Osteoblast (primary cell): ENCODE measurements at regions not wholly inside any gene's neighbourhood (a gene's known extent, or its start where the extent isn't known, plus 50 kb on each side); places are given as distances from the start of the nearest gene placed in this dataset.

ENCODE experiments used
- DNase-seq: peaks from one replicate; pipeline ENCODE4 v3.0.0; 2011; ENCODE audit warnings: low spot score, mixed read lengths; ENCODE audit not compliant: insufficient read length; ENCODE audit errors: missing footprints
- H2AFZ ChIP-seq: 2 replicates; pipeline ENCODE4 v1.6.0; 2011; ENCODE audit warnings: mild to moderate bottlenecking, low read length
- H3K27ac ChIP-seq: 2 replicates; pipeline ENCODE4 v1.5.1; 2011; ENCODE audit warnings: mild to moderate bottlenecking, low read depth, low read length, moderate library complexity
- H3K27me3 ChIP-seq: 2 replicates; pipeline ENCODE4 v1.6.0; 2012; ENCODE audit warnings: mild to moderate bottlenecking, control low read depth, inconsistent platforms, low read length, moderate library complexity; ENCODE audit not compliant: insufficient read depth
- H3K36me3 ChIP-seq: 2 replicates; pipeline ENCODE4 v1.5.1; 2011; ENCODE audit warnings: mild to moderate bottlenecking, low read length, control low read depth, moderate library complexity; ENCODE audit not compliant: insufficient read depth
- H3K4me1 ChIP-seq: 2 replicates; pipeline ENCODE4 v1.5.1; 2011; ENCODE audit warnings: mild to moderate bottlenecking, low read length, control low read depth, moderate library complexity; ENCODE audit not compliant: insufficient read depth
- H3K4me2 ChIP-seq: 2 replicates; pipeline ENCODE4 v1.6.0; 2011; ENCODE audit warnings: mild to moderate bottlenecking, low read length; ENCODE audit not compliant: insufficient read depth
- H3K4me3 ChIP-seq: fragments of 200-600 bp; sonication (generic); 3 replicates; pipeline ENCODE4 v1.5.1; 2012; ENCODE audit warnings: mild to moderate bottlenecking, low read length, inconsistent platforms; ENCODE audit not compliant: insufficient read depth
- H3K79me2 ChIP-seq: 2 replicates; pipeline ENCODE4 v1.6.0; 2012; ENCODE audit warnings: mild to moderate bottlenecking, low read length, control low read depth, inconsistent platforms; ENCODE audit not compliant: insufficient read depth
- H3K9me3 ChIP-seq: 2 replicates; pipeline ENCODE4 v1.5.1; 2011; ENCODE audit warnings: low read depth, low read length, control low read depth
- H4K20me1 ChIP-seq: 2 replicates; pipeline ENCODE4 v1.6.0; 2012; ENCODE audit warnings: mild to moderate bottlenecking, low read length, control low read depth; ENCODE audit not compliant: insufficient read depth
- CTCF ChIP-seq: IDR thresholded peaks from 2 replicates; pipeline ENCODE4 v1.5.1; 2011; ENCODE audit warnings: mild to moderate bottlenecking, low read depth, low read length, moderate library complexity; ENCODE audit errors: extremely low read depth

DNA sequence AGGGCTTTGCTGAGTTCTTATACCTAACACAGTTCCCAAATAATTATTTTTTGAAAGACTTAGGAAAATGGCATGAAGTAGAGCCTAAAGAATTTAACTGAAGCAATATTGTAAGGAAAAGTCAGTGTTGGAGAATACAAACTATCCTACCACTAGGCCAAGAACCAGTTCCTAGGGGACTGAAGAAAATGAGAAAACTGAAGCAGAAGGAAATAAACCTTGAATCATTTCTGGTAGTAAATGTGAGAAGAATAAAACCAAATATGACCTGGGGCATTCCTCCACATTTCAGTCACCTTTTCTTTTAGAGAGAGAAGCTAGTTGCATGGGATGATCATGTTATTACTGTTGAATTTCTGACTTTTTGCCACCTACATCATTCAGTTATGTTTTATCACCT, 1393.9 kb upstream of the C9orf72 start:
- H4K20me1 ChIP-seq = no peaks in the 10 kb centered on the region
- no peak for DNase-seq
- H3K9me3 ChIP-seq = no peaks in the 10 kb centered on the region
- H3K79me2 ChIP-seq = no peaks in the 10 kb centered on the region
- no peaks in the 10 kb centered on the region for H3K36me3 ChIP-seq
- no peak overlapping the region for H3K4me2 ChIP-seq
- no peaks in the 10 kb centered on the region for H3K27me3 ChIP-seq
- H3K4me3 ChIP-seq = no peak overlapping the region
- no peak for TF ChIP-seq CTCF
- no peak overlapping the region for H2AFZ ChIP-seq
- no peaks in the 10 kb centered on the region for H3K4me1 ChIP-seq
- H3K27ac ChIP-seq = no peak overlapping the region

DNA sequence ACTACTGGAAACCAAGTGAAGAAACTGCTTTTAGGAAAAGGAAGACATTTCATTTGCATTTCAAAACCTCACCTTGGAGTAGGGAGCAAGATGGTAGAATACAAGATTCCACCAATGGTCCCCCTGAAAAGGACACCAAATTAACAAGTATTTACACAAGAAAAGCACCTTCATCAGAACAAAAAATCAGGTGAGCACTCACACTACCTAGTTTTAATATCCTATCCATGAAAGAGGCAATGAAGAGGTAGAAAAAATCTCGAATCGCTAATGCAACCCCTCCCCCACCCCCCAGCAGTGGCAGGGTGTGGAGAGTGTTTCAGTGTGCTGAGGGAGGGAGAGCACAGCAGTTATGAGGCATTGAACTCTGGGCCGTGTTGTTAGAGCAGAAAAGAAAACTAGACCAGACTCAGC, 1397.0 kb upstream of the C9orf72 start:
- Histone ChIP-seq H3K4me3 (no peak overlapping the region), H2AFZ (no peak overlapping the region), H3K9me3 (no peaks in the 10 kb centered on the region), H3K27ac (no peak overlapping the region), H3K4me2 (no peak overlapping the region), H4K20me1 (no peaks in the 10 kb centered on the region), H3K79me2 (no peaks in the 10 kb centered on the region), H3K27me3 (no peaks in the 10 kb centered on the region), H3K4me1 (no peaks in the 10 kb centered on the region), H3K36me3 (no peaks in the 10 kb centered on the region)
- no peak for DNase-seq
- no peak for TF ChIP-seq CTCF

- no peaks in the 10 kb centered on the region for H4K20me1 ChIP-seq
- no peaks in the 10 kb centered on the region for H3K9me3 ChIP-seq
- H3K27ac ChIP-seq = no peak overlapping the region
- H3K4me2 ChIP-seq = no peak overlapping the region
- H2AFZ ChIP-seq = no peak overlapping the region
- DNase-seq = no peak
- no peaks in the 10 kb centered on the region for H3K36me3 ChIP-seq
- TF ChIP-seq CTCF = no peak
- H3K4me3 ChIP-seq = no peak overlapping the region
- H3K79me2 ChIP-seq = no peaks in the 10 kb centered on the region
- no peaks in the 10 kb centered on the region for H3K27me3 ChIP-seq
- H3K4me1 ChIP-seq = no peaks in the 10 kb centered on the region
These were observed 1398.6 kb upstream of the C9orf72 start for GRCh38 chr9:28971881-28972280.

DNA sequence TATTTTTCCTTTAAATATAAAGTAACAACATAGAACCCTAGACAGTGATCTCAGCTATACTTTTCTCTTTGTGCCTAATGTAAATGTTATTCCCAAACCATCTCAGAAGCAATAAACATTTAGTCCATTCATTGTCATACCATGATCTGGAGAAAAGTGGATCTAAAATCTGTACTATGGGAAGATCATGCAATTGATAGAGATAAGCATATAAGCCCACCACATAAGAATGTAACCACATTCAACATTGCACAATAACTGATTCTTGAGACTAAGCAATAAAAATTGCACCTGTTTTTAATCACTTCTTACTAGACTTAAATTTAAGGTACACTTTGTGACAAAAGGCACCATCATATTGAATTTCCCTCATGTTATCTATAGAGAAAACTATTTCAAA, 1403.0 kb upstream of the C9orf72 start:
- Histone ChIP-seq H2AFZ (no peak overlapping the region), H3K79me2 (no peaks in the 10 kb centered on the region), H3K36me3 (no peaks in the 10 kb centered on the region), H3K27ac (no peak overlapping the region), H3K4me1 (no peaks in the 10 kb centered on the region), H3K9me3 (no peaks in the 10 kb centered on the region), H3K4me3 (no peak overlapping the region), H4K20me1 (no peaks in the 10 kb centered on the region), H3K4me2 (no peak overlapping the region), H3K27me3 (no peaks in the 10 kb centered on the region)
- no peak for TF ChIP-seq CTCF
- DNase-seq = no peak
